ENCODE measurements at regions not wholly inside any gene's neighbourhood (a gene's known extent, or its start where the extent isn't known, plus 50 kb on each side); places are given as distances from the start of the nearest gene placed in this dataset.

DNA sequence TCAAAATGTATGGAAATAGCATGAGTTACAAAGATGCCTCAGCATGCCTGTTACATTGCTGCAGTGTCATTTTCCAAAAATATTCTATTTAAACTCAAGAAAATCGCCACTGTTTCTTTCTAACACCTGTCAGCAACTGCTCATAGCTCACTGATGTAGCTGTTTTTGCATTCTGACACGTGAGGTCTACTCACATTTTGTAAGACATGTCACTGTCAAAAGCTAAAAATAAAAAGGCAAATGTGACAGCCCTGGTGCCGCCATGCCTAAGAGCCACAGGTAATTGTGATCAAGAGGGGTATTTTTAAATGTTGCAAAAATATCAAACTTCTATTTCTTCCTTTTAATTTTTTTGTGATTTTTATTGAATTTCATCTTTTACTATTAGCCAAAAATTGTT, 556.2 kb upstream of the TMPRSS15 start:
- 3 to 7% methylated on average over 3 of the region's 3 CpGs for WGBS, 2 experiments (ENCODE audit: low coverage in 1 of 2, low lambda C conversion rate in 2 of 2, missing lambda C conversion rate in 2 of 2)

GRCh38 chr21:18960306-18960705, 556.7 kb upstream of the TMPRSS15 start:
- no peak for TF ChIP-seq EZH2phosphoT487 (IDR thresholded peaks at IDR 0.05; ENCODE audit: insufficient read depth, low read depth)
- TF ChIP-seq EZH2 (IDR thresholded peaks at IDR 0.05; ENCODE audit: insufficient read depth, poor library complexity, severe bottlenecking) = no peak
- H3K36me3 ChIP-seq (ENCODE audit: low read depth) = no peaks in the 10 kb centered on the region
- no peak overlapping the region for H3K9ac ChIP-seq
- in situ Hi-C loops (cut with MboI) = no loop called here
- no peak overlapping the region for H3K4me2 ChIP-seq (ENCODE audit: unreplicated experiment)
- no peak for DNase-seq
- H3K79me2 ChIP-seq (ENCODE audit: insufficient read depth) = no peaks in the 10 kb centered on the region
- no peak overlapping the region for H3K4me3 ChIP-seq
- peaks cover 5% of the 10 kb centered on the region for H3K9me3 ChIP-seq (ENCODE audit: low read depth)
- H3F3A ChIP-seq (ENCODE audit: insufficient read depth) = no peaks in the 10 kb centered on the region
- H3K4me1 ChIP-seq (ENCODE audit: insufficient read depth) = no peaks in the 10 kb centered on the region
- no peak overlapping the region for H2AFZ ChIP-seq
- 19 to 24% methylated on average over 3 of the region's 3 CpGs for WGBS, 2 experiments (ENCODE audit: low coverage in 1 of 2, low lambda C conversion rate in 2 of 2, missing lambda C conversion rate in 2 of 2)
- H4K20me1 ChIP-seq (ENCODE audit: insufficient read depth) = no peaks in the 10 kb centered on the region
- H3K9me2 ChIP-seq (ENCODE audit: insufficient read depth) = no peaks in the 10 kb centered on the region
- H3K27ac ChIP-seq = no peak overlapping the region
- H3K27me3 ChIP-seq (replicated peaks; ENCODE audit: insufficient read depth) = no peaks in the 10 kb centered on the region

More for the DNA sequence above, 556.2 kb upstream of the TMPRSS15 start:
- Histone ChIP-seq H3K36me3 (ENCODE audit: low read depth) (no peaks in the 10 kb centered on the region), H3K4me1 (ENCODE audit: insufficient read depth) (no peaks in the 10 kb centered on the region), H3K9me3 (ENCODE audit: low read depth) (peaks cover 5% of the 10 kb centered on the region), H3K79me2 (ENCODE audit: insufficient read depth) (no peaks in the 10 kb centered on the region), H2AFZ (no peak overlapping the region), H3K4me2 (ENCODE audit: unreplicated experiment) (no peak overlapping the region), H3K27ac (no peak overlapping the region), H3K9me2 (ENCODE audit: insufficient read depth) (no peaks in the 10 kb centered on the region), H3F3A (ENCODE audit: insufficient read depth) (no peaks in the 10 kb centered on the region), H3K4me3 (no peak overlapping the region), H3K27me3 (replicated peaks; ENCODE audit: insufficient read depth) (no peaks in the 10 kb centered on the region), H3K9ac (no peak overlapping the region), H4K20me1 (ENCODE audit: insufficient read depth) (no peaks in the 10 kb centered on the region)
- no peak for DNase-seq
- in situ Hi-C loops (cut with MboI) = no loop called here
- TF ChIP-seq EZH2phosphoT487 (IDR thresholded peaks at IDR 0.05; ENCODE audit: insufficient read depth, low read depth) = no peak
- TF ChIP-seq EZH2 (IDR thresholded peaks at IDR 0.05; ENCODE audit: insufficient read depth, poor library complexity, severe bottlenecking) = no peak

DNA sequence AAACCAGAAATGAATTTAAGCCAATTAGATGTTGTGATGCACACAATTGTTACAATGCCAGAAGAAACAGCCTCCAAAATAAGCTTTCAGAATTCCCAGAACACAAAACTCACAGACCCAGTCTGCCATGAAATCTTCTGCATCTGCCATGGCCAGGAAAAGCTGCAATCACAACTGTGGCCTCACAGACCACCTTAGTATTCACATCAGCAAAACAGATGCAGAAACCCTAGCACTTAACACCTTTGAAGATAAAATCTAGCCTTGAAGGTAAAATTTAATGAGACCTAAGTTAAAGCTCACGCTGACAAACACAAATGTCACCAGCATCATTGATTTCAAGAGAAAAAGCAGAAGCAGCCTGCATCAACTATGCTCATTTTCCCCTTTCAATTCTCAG, 566.8 kb upstream of the TMPRSS15 start:
- Histone ChIP-seq H3K27ac (no peak overlapping the region), H3K4me3 (no peak overlapping the region), H3K9ac (no peak overlapping the region), H3K9me2 (ENCODE audit: insufficient read depth) (no peaks in the 10 kb centered on the region), H3F3A (ENCODE audit: insufficient read depth) (no peaks in the 10 kb centered on the region), H3K79me2 (ENCODE audit: insufficient read depth) (no peaks in the 10 kb centered on the region), H3K4me2 (ENCODE audit: unreplicated experiment) (no peak overlapping the region), H2AFZ (no peak overlapping the region), H3K27me3 (replicated peaks; ENCODE audit: insufficient read depth) (no peaks in the 10 kb centered on the region), H3K9me3 (ENCODE audit: low read depth) (no peaks in the 10 kb centered on the region), H4K20me1 (ENCODE audit: insufficient read depth) (no peaks in the 10 kb centered on the region), H3K4me1 (ENCODE audit: insufficient read depth) (no peaks in the 10 kb centered on the region), H3K36me3 (ENCODE audit: low read depth) (no peaks in the 10 kb centered on the region)
- in situ Hi-C loops (cut with MboI) = no loop called here
- no peak for DNase-seq
- 7 to 14% methylated on average over 1 of the region's 1 CpG for WGBS, 2 experiments (ENCODE audit: low coverage in 1 of 2, low lambda C conversion rate in 2 of 2, missing lambda C conversion rate in 2 of 2)
- TF ChIP-seq EZH2phosphoT487 (IDR thresholded peaks at IDR 0.05; ENCODE audit: insufficient read depth, low read depth) = no peak
- no peak for TF ChIP-seq EZH2 (IDR thresholded peaks at IDR 0.05; ENCODE audit: insufficient read depth, poor library complexity, severe bottlenecking)

DNA sequence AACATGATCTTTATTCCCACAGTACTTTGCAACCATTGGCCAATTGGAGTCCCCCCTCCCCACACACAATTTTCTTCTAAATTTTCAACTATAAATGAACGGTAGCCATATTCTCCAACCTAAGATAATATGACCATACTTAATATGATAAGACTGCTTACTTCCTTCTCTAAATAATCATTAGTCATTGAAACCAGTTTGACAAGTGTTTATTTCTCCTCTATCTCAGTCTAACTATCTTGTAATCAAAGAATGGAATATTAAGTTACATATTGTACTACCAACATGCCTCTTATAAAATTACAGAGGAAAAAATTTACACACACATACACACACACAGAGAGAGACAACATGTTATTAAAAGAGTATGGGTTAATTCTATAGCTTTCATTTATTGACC, 567.4 kb upstream of the TMPRSS15 start:
- Histone ChIP-seq H3K4me2 (ENCODE audit: unreplicated experiment) (no peak overlapping the region), H3K4me1 (ENCODE audit: insufficient read depth) (no peaks in the 10 kb centered on the region), H3F3A (ENCODE audit: insufficient read depth) (no peaks in the 10 kb centered on the region), H3K9me2 (ENCODE audit: insufficient read depth) (no peaks in the 10 kb centered on the region), H3K36me3 (ENCODE audit: low read depth) (no peaks in the 10 kb centered on the region), H3K79me2 (ENCODE audit: insufficient read depth) (no peaks in the 10 kb centered on the region), H4K20me1 (ENCODE audit: insufficient read depth) (no peaks in the 10 kb centered on the region), H3K27me3 (replicated peaks; ENCODE audit: insufficient read depth) (no peaks in the 10 kb centered on the region), H3K9me3 (ENCODE audit: low read depth) (no peaks in the 10 kb centered on the region), H3K9ac (no peak overlapping the region), H2AFZ (no peak overlapping the region), H3K4me3 (no peak overlapping the region), H3K27ac (no peak overlapping the region)
- in situ Hi-C loops (cut with MboI) = no loop called here
- TF ChIP-seq EZH2phosphoT487 (IDR thresholded peaks at IDR 0.05; ENCODE audit: insufficient read depth, low read depth) = no peak
- TF ChIP-seq EZH2 (IDR thresholded peaks at IDR 0.05; ENCODE audit: insufficient read depth, poor library complexity, severe bottlenecking) = no peak
- no peak for DNase-seq
- WGBS, 2 experiments (ENCODE audit: low coverage in 1 of 2, low lambda C conversion rate in 2 of 2, missing lambda C conversion rate in 2 of 2) = 10 to 17% methylated on average over 1 of the region's 1 CpG

DNA sequence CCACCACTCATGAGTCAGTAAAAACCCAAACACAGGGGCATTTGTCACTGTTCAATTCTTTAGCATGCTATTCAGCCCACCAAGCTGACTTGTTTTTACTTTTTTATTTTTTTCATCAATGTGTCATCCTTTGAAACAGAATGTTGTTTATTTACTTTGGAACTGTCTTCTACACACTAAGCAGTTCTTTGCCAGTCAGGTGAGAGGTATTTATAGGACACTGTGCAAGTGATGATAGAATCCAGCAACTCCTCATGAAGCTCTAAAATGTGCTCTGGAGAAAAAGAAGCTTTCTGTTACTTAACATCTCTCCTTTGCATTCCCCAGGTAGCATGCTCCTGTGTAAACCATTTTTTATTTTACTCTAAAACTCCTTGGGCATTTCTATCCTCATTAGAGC, 582.0 kb upstream of the TMPRSS15 start:
- Histone ChIP-seq H3K4me3 (no peak overlapping the region), H4K20me1 (ENCODE audit: insufficient read depth) (no peaks in the 10 kb centered on the region), H3K4me2 (ENCODE audit: unreplicated experiment) (no peak overlapping the region), H3K9me2 (ENCODE audit: insufficient read depth) (no peaks in the 10 kb centered on the region), H3K4me1 (ENCODE audit: insufficient read depth) (no peaks in the 10 kb centered on the region), H3K9me3 (ENCODE audit: low read depth) (no peaks in the 10 kb centered on the region), H3K79me2 (ENCODE audit: insufficient read depth) (no peaks in the 10 kb centered on the region), H3K9ac (no peak overlapping the region), H3F3A (ENCODE audit: insufficient read depth) (no peaks in the 10 kb centered on the region), H3K27me3 (replicated peaks; ENCODE audit: insufficient read depth) (no peaks in the 10 kb centered on the region), H3K36me3 (ENCODE audit: low read depth) (no peaks in the 10 kb centered on the region), H2AFZ (no peak overlapping the region), H3K27ac (no peak overlapping the region)
- no peak for TF ChIP-seq EZH2phosphoT487 (IDR thresholded peaks at IDR 0.05; ENCODE audit: insufficient read depth, low read depth)
- no peak for TF ChIP-seq EZH2 (IDR thresholded peaks at IDR 0.05; ENCODE audit: insufficient read depth, poor library complexity, severe bottlenecking)
- in situ Hi-C loops (cut with MboI) = no loop called here
- no peak for DNase-seq
